Duodenal mucosa (tissue), 2 donors: ENCODE measurements at regions not wholly inside any gene's neighbourhood (a gene's known extent, or its start where the extent isn't known, plus 50 kb on each side); places are given as distances from the start of the nearest gene placed in this dataset.

ENCODE experiments used
- H3K27ac ChIP-seq: one replicate; pipeline ENCODE4 v1.7.0; 2013; ENCODE audit warnings: low read depth, low read length
- H3K27me3 ChIP-seq, 2 donors: one replicate each; pipeline ENCODE4 v1.7.0; 2013; ENCODE audit warnings: low read length in 2 of 2, control low read depth in 1 of 2; ENCODE audit not compliant: insufficient read depth in 2 of 2, control insufficient read depth in 1 of 2
- H3K36me3 ChIP-seq, 2 donors: one replicate each; pipeline ENCODE4 v1.7.0; 2013; ENCODE audit warnings: low read length in 2 of 2, control low read depth in 1 of 2; ENCODE audit not compliant: insufficient read depth in 2 of 2, control insufficient read depth in 1 of 2
- H3K4me1 ChIP-seq, 2 donors: one replicate each; pipeline ENCODE4 v1.7.0; 2013; ENCODE audit warnings: low read length in 2 of 2, control low read depth in 1 of 2; ENCODE audit not compliant: insufficient read depth in 2 of 2, control insufficient read depth in 1 of 2
- H3K4me3 ChIP-seq, 2 donors: one replicate each; pipeline ENCODE4 v1.7.0; 2013; ENCODE audit warnings: low read length in 2 of 2, low read depth in 1 of 2
- H3K9ac ChIP-seq, 2 donors: one replicate each; pipeline ENCODE4 v1.7.0; 2013; ENCODE audit warnings: low read length in 2 of 2, low read depth in 1 of 2
- H3K9me3 ChIP-seq, 2 donors: one replicate each; pipeline ENCODE4 v1.7.0; 2013; ENCODE audit warnings: low read length in 2 of 2, control low read depth in 1 of 2; ENCODE audit not compliant: control insufficient read depth in 1 of 2

GRCh38 chr5:158061451-158061850 lies 202.5 kb upstream of the CLINT1 start:
- no peaks in the 10 kb centered on the region for H3K9me3 ChIP-seq
- peaks cover 0 to 9% of the 10 kb centered on the region in 2 donors for H3K27me3 ChIP-seq
- H3K27ac ChIP-seq = no peak overlapping the region
- H3K36me3 ChIP-seq = no peaks in the 10 kb centered on the region
- H3K9ac ChIP-seq = no peak overlapping the region
- no peaks in the 10 kb centered on the region for H3K4me1 ChIP-seq
- H3K4me3 ChIP-seq = no peak overlapping the region

GRCh38 chr5:158060212-158060611 lies 201.3 kb upstream of the CLINT1 start:
- no peaks in the 10 kb centered on the region for H3K4me1 ChIP-seq
- H3K27me3 ChIP-seq = peaks cover 0 to 9% of the 10 kb centered on the region in 2 donors
- no peak overlapping the region for H3K9ac ChIP-seq
- no peak overlapping the region for H3K27ac ChIP-seq
- H3K9me3 ChIP-seq = no peaks in the 10 kb centered on the region
- H3K4me3 ChIP-seq = no peak overlapping the region
- H3K36me3 ChIP-seq = no peaks in the 10 kb centered on the region

DNA sequence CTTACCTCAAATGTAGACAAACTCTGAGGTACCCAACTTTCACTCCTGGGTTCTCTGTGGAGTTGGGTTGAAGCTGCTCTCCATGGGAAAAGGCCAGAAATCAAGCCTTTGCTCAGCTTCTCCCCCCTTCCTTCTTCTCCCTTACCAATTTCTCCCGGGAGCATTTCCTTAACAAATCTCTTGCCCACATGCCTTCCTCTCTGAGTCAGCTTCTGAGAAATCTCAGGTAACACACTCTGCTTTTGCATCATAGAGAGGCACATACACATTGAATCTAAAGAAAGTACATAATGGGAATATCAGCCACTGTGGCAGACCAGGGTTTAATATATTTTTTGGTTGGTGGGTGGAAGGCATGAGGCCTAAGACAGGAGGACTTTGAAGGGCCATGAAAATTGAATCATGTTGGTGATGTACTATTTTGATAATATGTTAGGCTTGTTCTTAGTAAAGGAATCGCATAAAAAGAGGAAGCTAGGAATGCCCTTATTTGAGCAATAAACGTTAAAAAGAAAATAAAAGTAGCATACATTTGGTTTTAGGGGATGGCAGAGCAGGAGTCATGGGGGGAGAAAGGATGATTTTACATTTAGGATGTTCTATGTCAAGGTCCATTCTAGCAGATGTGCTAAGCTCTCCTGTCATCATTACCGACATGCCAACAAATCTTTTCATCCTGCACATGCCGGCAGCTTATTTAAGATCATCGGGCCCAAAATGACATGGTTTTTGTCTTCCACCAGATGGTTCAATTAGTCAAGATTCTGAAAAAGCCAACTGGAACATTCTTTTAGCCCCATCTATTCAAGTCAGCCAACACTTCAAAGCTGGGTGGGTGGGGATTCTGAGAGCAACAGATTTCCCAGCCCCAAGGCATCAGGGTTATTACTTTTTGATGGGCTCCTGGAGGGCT lies 199.5 kb upstream of the CLINT1 start:
- H3K27ac ChIP-seq = no peak overlapping the region
- H3K4me1 ChIP-seq = no peaks in the 10 kb centered on the region
- H3K36me3 ChIP-seq = no peaks in the 10 kb centered on the region
- H3K4me3 ChIP-seq = no peak overlapping the region
- H3K9ac ChIP-seq = no peak overlapping the region
- H3K27me3 ChIP-seq = peaks cover 0 to 9% of the 10 kb centered on the region in 2 donors
- no peaks in the 10 kb centered on the region for H3K9me3 ChIP-seq

GRCh38 chr5:158056130-158056825 lies 197.3 kb upstream of the CLINT1 start:
- no peaks in the 10 kb centered on the region for H3K36me3 ChIP-seq
- no peak overlapping the region for H3K27ac ChIP-seq
- H3K9ac ChIP-seq = no peak overlapping the region
- H3K27me3 ChIP-seq = peaks cover 0 to 9% of the 10 kb centered on the region in 2 donors
- H3K9me3 ChIP-seq = no peaks in the 10 kb centered on the region
- no peaks in the 10 kb centered on the region for H3K4me1 ChIP-seq
- no peak overlapping the region for H3K4me3 ChIP-seq

DNA sequence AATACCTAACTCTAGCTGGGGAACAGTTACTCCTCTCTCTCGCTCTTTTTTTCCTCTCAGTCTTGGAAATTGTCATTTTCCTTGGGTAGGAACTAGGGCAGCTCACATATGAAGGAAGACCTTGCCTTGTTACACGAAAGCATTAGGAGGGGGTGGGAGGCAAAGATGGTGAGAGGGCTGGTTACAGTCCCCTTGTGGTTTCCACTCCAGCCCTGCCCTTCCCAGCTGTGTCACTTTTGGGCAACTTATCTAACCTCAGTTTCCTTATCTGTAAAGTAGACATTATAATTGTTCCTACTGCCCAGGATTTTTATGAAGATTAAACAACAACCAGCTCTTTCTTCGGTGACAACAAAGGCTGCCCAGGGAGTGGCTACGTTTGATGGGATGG lies 196.2 kb upstream of the CLINT1 start:
- H3K9me3 ChIP-seq = no peaks in the 10 kb centered on the region
- peaks cover 0 to 12% of the 10 kb centered on the region in 2 donors for H3K27me3 ChIP-seq
- H3K9ac ChIP-seq = no peak overlapping the region
- H3K4me3 ChIP-seq = no peak overlapping the region
- no peaks in the 10 kb centered on the region for H3K4me1 ChIP-seq
- no peaks in the 10 kb centered on the region for H3K36me3 ChIP-seq
- no peak overlapping the region for H3K27ac ChIP-seq

GRCh38 chr5:158054223-158055110 lies 195.5 kb upstream of the CLINT1 start:
- Histone ChIP-seq H3K4me1 (no peaks in the 10 kb centered on the region), H3K27ac (no peak overlapping the region), H3K4me3 (no peak overlapping the region)

DNA sequence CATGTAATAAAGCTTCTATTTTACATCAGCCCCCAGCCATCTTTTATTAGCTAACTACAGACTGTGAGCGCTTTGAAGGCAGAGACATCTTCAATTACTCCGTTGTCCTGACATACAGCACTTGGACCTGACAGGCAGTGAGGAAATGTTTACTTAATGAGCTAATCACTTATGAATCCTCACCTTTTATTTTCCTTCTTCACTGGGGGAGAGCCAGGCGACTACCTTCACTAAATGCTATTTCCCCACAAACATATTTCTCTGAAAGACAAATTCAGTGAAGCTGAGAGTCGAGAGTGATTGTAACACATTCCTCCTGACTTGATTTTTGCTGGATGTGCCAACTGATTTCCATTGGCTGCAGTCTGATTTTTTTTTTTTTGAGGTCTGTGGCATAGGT lies 192.1 kb upstream of the CLINT1 start:
- no peak overlapping the region for H3K27ac ChIP-seq
- H3K4me1 ChIP-seq = no peaks in the 10 kb centered on the region

More at GRCh38 chr5:158054223-158055110, 195.5 kb upstream of the CLINT1 start:
- Histone ChIP-seq H3K36me3 (no peaks in the 10 kb centered on the region), H3K27me3 (peaks cover 0 to 15% of the 10 kb centered on the region in 2 donors), H3K9me3 (no peaks in the 10 kb centered on the region), H3K9ac (no peak overlapping the region)

GRCh38 chr5:158050421-158050820 lies 191.5 kb upstream of the CLINT1 start:
- H3K9ac ChIP-seq = no peak overlapping the region

More for the DNA sequence above, 192.1 kb upstream of the CLINT1 start:
- no peaks in the 10 kb centered on the region for H3K9me3 ChIP-seq
- no peak overlapping the region for H3K4me3 ChIP-seq
- peaks cover 0 to 7% of the 10 kb centered on the region in 2 donors for H3K27me3 ChIP-seq
- H3K36me3 ChIP-seq = no peaks in the 10 kb centered on the region
- H3K9ac ChIP-seq = no peak overlapping the region

GRCh38 chr5:158049459-158049858 lies 190.5 kb upstream of the CLINT1 start:
- Histone ChIP-seq H3K27me3 (peaks cover 0 to 7% of the 10 kb centered on the region in 2 donors), H3K4me1 (no peaks in the 10 kb centered on the region), H3K27ac (no peak overlapping the region), H3K36me3 (no peaks in the 10 kb centered on the region), H3K9ac (no peak overlapping the region), H3K4me3 (no peak overlapping the region), H3K9me3 (no peaks in the 10 kb centered on the region)

More at GRCh38 chr5:158050421-158050820, 191.5 kb upstream of the CLINT1 start:
- Histone ChIP-seq H3K4me1 (no peaks in the 10 kb centered on the region), H3K27me3 (peaks cover 0 to 7% of the 10 kb centered on the region in 2 donors), H3K27ac (no peak overlapping the region), H3K9me3 (no peaks in the 10 kb centered on the region), H3K36me3 (no peaks in the 10 kb centered on the region), H3K4me3 (no peak overlapping the region)
